ENCODE measurements at regions not wholly inside any gene's neighbourhood (a gene's known extent, or its start where the extent isn't known, plus 50 kb on each side); places are given as distances from the start of the nearest gene placed in this dataset.
"Not testable (repeated sequence)": the region's sequence is repeated elsewhere in the genome, so short reads cannot be mapped to it uniquely, and the experiment has no call there.

- TF ChIP-seq, protein P1, sequence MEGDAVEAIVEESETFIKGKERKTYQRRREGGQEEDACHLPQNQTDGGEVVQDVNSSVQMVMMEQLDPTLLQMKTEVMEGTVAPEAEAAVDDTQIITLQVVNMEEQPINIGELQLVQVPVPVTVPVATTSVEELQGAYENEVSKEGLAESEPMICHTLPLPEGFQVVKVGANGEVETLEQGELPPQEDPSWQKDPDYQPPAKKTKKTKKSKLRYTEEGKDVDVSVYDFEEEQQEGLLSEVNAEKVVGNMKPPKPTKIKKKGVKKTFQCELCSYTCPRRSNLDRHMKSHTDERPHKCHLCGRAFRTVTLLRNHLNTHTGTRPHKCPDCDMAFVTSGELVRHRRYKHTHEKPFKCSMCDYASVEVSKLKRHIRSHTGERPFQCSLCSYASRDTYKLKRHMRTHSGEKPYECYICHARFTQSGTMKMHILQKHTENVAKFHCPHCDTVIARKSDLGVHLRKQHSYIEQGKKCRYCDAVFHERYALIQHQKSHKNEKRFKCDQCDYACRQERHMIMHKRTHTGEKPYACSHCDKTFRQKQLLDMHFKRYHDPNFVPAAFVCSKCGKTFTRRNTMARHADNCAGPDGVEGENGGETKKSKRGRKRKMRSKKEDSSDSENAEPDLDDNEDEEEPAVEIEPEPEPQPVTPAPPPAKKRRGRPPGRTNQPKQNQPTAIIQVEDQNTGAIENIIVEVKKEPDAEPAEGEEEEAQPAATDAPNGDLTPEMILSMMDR (IDR thresholded peaks at IDR 0.05; ENCODE audit: insufficient read depth, low read length): not testable (repeated sequence)
- TF ChIP-seq POLR2AphosphoS5, GABPA (IDR thresholded peaks at IDR 0.05; ENCODE audit: low read depth): not testable (repeated sequence)
These were observed 133.2 kb downstream of the KCNJ12 start for GRCh38 chr17:21509356-21509755.
